Caco-2 (cell line): ENCODE measurements at regions not wholly inside any gene's neighbourhood (a gene's known extent, or its start where the extent isn't known, plus 50 kb on each side); places are given as distances from the start of the nearest gene placed in this dataset.
"Not testable (repeated sequence)": the region's sequence is repeated elsewhere in the genome, so short reads cannot be mapped to it uniquely, and the experiment has no call there.

Experiments used
- BruUV-seq: library from RNA; stranded (reverse); fragments of 400-500 nt; replicated peaks from 2 replicates; lab custom pipeline; 2021; lab: Mats Ljungman, UMichigan
- CTCF ChIA-PET: fragments of 300-600 bp; sonication (Branson Sonifier 250); formaldehyde crosslinking; loops from one replicate; lab custom pipeline; 2022; ENCODE audit warnings: antibody characterized with exemption; lab: Charles Lee
- POLR2A ChIA-PET: fragments of 300-600 bp; sonication (Branson Sonifier 250); formaldehyde crosslinking; loops from one replicate; lab custom pipeline; 2022; ENCODE audit warnings: antibody characterized with exemption; lab: Charles Lee
- DNase-seq, 2 experiments: peaks; one replicate each; pipeline versions ENCODE4 v3.0.0 to v3.0.0-alpha.2; 2020 to 2022
- H3K27me3 ChIP-seq: replicated peaks from 2 replicates; pipeline ENCODE4 v1.6.0; 2011; ENCODE audit warnings: low read length; ENCODE audit not compliant: control insufficient read depth, insufficient read depth
- H3K36me3 ChIP-seq: 2 replicates; pipeline ENCODE4 v1.5.1; 2011; ENCODE audit warnings: low read length; ENCODE audit not compliant: control insufficient read depth, insufficient read depth
- H3K4me1 ChIP-seq: fragments of 250-450 bp; sonication (Bioruptor Pico); 2 replicates; pipeline ENCODE4 v1.5.1; 2020; ENCODE audit warnings: mild to moderate bottlenecking
- H3K4me3 ChIP-seq: 2 replicates; pipeline ENCODE4 v1.5.1; 2011; ENCODE audit warnings: low read depth, mild to moderate bottlenecking, control low read depth, low read length
- H3K9me3 ChIP-seq: fragments of 250-450 bp; sonication (Bioruptor Pico); 2 replicates; pipeline ENCODE4 v1.5.1; 2020; ENCODE audit warnings: mild to moderate bottlenecking, moderate library complexity
- H3K27ac Mint-ChIP-seq: one replicate; pipeline ENCODE4 v1.8.0; 2022; ENCODE audit warnings: mixed read lengths; ENCODE audit not compliant: unreplicated experiment
- H3K27me3 Mint-ChIP-seq: one replicate; pipeline ENCODE4 v1.8.0; 2022; ENCODE audit warnings: mixed read lengths; ENCODE audit not compliant: insufficient read depth, unreplicated experiment
- H3K36me3 Mint-ChIP-seq: one replicate; pipeline ENCODE4 v1.8.0; 2022; ENCODE audit warnings: mild to moderate bottlenecking, mixed read lengths; ENCODE audit not compliant: insufficient read depth, unreplicated experiment
- H3K4me1 Mint-ChIP-seq: one replicate; pipeline ENCODE4 v1.8.0; 2022; ENCODE audit warnings: low read depth, mixed read lengths; ENCODE audit not compliant: unreplicated experiment
- H3K4me3 Mint-ChIP-seq: one replicate; pipeline ENCODE4 v1.8.0; 2022; ENCODE audit warnings: mild to moderate bottlenecking, moderate library complexity, mixed read lengths; ENCODE audit not compliant: unreplicated experiment
- H3K9me3 Mint-ChIP-seq: one replicate; pipeline ENCODE4 v1.8.0; 2022; ENCODE audit warnings: mixed read lengths; ENCODE audit not compliant: unreplicated experiment
- intact Hi-C: fragments of 100-400 bp; cut with micrococcal nuclease; formaldehyde crosslinking; loops from one replicate; pipeline ENCODE4 v1.10.0; 2022; ENCODE audit not compliant: unreplicated experiment
- TF ChIP-seq, protein P1 (sequence below), 2 experiments: fragments of 200-600 bp in 1 of 2; IDR thresholded peaks; 1 replicate in 1 of 2; 2 replicates in 1 of 2; pipeline versions ENCODE4 v1.5.1 to v1.8.0; 2011 to 2022; ENCODE audit warnings: antibody characterized with exemption in 1 of 2, control low read depth in 1 of 2, inconsistent platforms in 1 of 2, low read depth in 1 of 2, low read length in 1 of 2, mild to moderate bottlenecking in 1 of 2, moderate library complexity in 1 of 2; ENCODE audit not compliant: insufficient read depth in 1 of 2, severe bottlenecking in 1 of 2, unreplicated experiment in 1 of 2

DNA sequence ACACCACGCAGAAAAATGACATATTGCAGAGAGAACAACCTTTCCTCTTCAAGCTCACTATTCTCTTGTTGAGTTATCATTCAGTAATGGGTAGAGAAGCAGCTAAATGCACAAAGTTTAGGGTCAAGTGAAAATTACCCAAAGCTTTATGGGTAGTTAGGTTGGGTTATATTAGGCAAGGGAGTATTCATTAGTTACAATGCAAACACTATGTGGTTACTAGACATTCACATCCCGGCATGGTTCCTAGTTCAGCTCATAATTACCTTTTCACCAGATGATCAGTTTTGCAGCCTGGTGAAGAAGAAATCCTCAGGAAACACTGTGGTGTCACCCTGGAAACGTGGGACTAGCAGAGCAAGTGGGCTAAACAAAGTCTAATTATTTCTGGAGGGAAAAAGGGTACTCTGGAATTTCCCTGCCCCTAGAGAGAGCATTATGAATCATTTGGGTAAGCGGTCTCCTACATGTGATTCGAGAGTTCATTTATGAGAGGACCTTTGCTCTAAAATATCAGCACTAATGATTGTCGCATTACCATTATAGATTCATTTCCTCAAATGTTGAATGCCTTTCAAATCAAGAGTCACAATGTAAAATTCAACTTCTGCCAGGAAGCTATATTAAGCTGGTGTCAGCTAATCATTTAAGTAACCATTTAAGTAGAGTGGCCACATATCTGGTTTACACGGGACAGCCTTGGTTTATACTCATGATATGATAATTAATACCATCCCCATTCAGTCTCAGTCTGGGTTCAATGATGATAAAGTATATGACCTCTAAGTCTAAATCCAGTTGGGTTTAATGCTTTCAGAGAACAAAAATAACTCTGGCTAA lies 1208.0 kb downstream of the DIAPH3 start:
- POLR2A ChIA-PET = no interaction called here
- H3K27me3 Mint-ChIP-seq = no peaks in the 10 kb centered on the region
- no peaks in the 10 kb centered on the region for H3K9me3 ChIP-seq

GRCh38 chr13:58958097-58958496 lies 1205.6 kb downstream of the DIAPH3 start:
- H3K27me3 ChIP-seq, H3K4me3 Mint-ChIP-seq, intact Hi-C loops, POLR2A ChIA-PET, H3K9me3 ChIP-seq, H3K4me1 Mint-ChIP-seq, H3K9me3 Mint-ChIP-seq, H3K27me3 Mint-ChIP-seq, DNase-seq, H3K36me3 ChIP-seq, H3K4me3 ChIP-seq, H3K27ac Mint-ChIP-seq, H3K4me1 ChIP-seq, H3K36me3 Mint-ChIP-seq, CTCF ChIA-PET, BruUV-seq: not testable (repeated sequence)

More for the DNA sequence above, 1208.0 kb downstream of the DIAPH3 start:
- no peak for DNase-seq
- no peaks in the 10 kb centered on the region for H3K4me1 ChIP-seq
- TF ChIP-seq, protein P1, sequence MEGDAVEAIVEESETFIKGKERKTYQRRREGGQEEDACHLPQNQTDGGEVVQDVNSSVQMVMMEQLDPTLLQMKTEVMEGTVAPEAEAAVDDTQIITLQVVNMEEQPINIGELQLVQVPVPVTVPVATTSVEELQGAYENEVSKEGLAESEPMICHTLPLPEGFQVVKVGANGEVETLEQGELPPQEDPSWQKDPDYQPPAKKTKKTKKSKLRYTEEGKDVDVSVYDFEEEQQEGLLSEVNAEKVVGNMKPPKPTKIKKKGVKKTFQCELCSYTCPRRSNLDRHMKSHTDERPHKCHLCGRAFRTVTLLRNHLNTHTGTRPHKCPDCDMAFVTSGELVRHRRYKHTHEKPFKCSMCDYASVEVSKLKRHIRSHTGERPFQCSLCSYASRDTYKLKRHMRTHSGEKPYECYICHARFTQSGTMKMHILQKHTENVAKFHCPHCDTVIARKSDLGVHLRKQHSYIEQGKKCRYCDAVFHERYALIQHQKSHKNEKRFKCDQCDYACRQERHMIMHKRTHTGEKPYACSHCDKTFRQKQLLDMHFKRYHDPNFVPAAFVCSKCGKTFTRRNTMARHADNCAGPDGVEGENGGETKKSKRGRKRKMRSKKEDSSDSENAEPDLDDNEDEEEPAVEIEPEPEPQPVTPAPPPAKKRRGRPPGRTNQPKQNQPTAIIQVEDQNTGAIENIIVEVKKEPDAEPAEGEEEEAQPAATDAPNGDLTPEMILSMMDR (IDR thresholded peaks at IDR 0.05; ENCODE audit: insufficient read depth in 1 of 2, low read depth in 1 of 2, low read length in 1 of 2, severe bottlenecking in 1 of 2, unreplicated experiment in 1 of 2) = no peak
- Mint-ChIP-seq H3K27ac (no peak overlapping the region), H3K4me3 (no peak overlapping the region), H3K36me3 (no peaks in the 10 kb centered on the region), H3K4me1 (no peaks in the 10 kb centered on the region), H3K9me3 (peaks cover 6% of the 10 kb centered on the region)
- intact Hi-C loops = no loop called here
- CTCF ChIA-PET = no interaction called here
- H3K4me3 ChIP-seq = no peak overlapping the region
- H3K36me3 ChIP-seq = no peaks in the 10 kb centered on the region
- H3K27me3 ChIP-seq = no peaks in the 10 kb centered on the region
- BruUV-seq = no TSS peak

DNA sequence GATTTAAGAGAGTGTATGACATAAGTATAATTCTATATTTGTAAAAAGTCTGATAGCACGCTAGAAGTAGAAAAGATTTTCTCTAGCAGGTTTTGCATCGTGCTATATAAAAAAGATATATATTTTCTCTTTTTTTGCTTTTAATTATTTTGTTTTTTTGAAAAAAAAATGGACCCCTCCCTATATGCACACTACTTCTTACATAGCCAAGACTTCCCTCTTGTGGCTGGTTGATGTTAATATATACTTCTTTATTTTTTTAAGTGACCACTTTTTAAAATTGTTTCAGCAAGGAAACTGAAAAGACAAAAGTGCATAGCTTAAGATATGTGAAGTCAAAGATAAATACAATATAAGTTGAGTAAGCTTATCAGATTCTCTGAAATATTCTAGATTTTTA lies 1202.8 kb downstream of the DIAPH3 start:
- TF ChIP-seq, protein P1 (IDR thresholded peaks at IDR 0.05; ENCODE audit: insufficient read depth in 1 of 2, low read depth in 1 of 2, low read length in 1 of 2, severe bottlenecking in 1 of 2, unreplicated experiment in 1 of 2) = peak in 1 of 2 experiments; percentile 33
- POLR2A ChIA-PET = no interaction called here

More for the DNA sequence above, 1202.8 kb downstream of the DIAPH3 start:
- DNase-seq = no peak
- no TSS peak for BruUV-seq
- H3K9me3 ChIP-seq = no peaks in the 10 kb centered on the region
- intact Hi-C loops = loop anchor here (2.0 to 10.0 kb wide), 3 partner anchors 656 to 1334 kb away; no protein-coding TSS in a partner anchor
- H3K4me1 ChIP-seq = no peaks in the 10 kb centered on the region
- no peaks in the 10 kb centered on the region for H3K36me3 ChIP-seq
- no peaks in the 10 kb centered on the region for H3K9me3 Mint-ChIP-seq
- H3K27me3 ChIP-seq = no peaks in the 10 kb centered on the region
- no peaks in the 10 kb centered on the region for H3K27me3 Mint-ChIP-seq
- no peak overlapping the region for H3K4me3 Mint-ChIP-seq
- no peaks in the 10 kb centered on the region for H3K4me1 Mint-ChIP-seq
- no peak overlapping the region for H3K27ac Mint-ChIP-seq
- CTCF ChIA-PET = interaction anchor here (0.6 kb wide), 1 partner anchor 423 kb away, joined by 3 read pairs; no protein-coding TSS in a partner anchor
- no peaks in the 10 kb centered on the region for H3K36me3 Mint-ChIP-seq
- H3K4me3 ChIP-seq = no peak overlapping the region
